Erythroblast (primary cell): ENCODE measurements at regions not wholly inside any gene's neighbourhood (a gene's known extent, or its start where the extent isn't known, plus 50 kb on each side); places are given as distances from the start of the nearest gene placed in this dataset.
"Not testable (repeated sequence)": the region's sequence is repeated elsewhere in the genome, so short reads cannot be mapped to it uniquely, and the experiment has no call there.

Experiments used
- GATA1 ChIP-seq: IDR thresholded peaks from 2 replicates; pipeline ENCODE4 v1.6.1; 2011; ENCODE audit warnings: low read depth, mild to moderate bottlenecking, control low read depth, low read length, moderate library complexity
- POLR2A ChIP-seq: IDR thresholded peaks from 2 replicates; pipeline ENCODE4 v1.6.1; 2011; ENCODE audit warnings: mild to moderate bottlenecking, low read length

- TF ChIP-seq POLR2A, GATA1: not testable (repeated sequence)
Observed at GRCh38 chr10:90034862-90035261, 333.5 kb downstream of the KIF20B start.
